Tibial nerve (tissue), 4 donors: ENCODE measurements at regions not wholly inside any gene's neighbourhood (a gene's known extent, or its start where the extent isn't known, plus 50 kb on each side); places are given as distances from the start of the nearest gene placed in this dataset.

Source experiments
- DNase-seq, 2 donors: peaks; one replicate each; pipeline ENCODE4 v3.0.0-alpha.2; 2019; ENCODE audit warnings: low spot score in 2 of 2
- H3K27ac ChIP-seq, 4 donors: fragments of 200-600 bp; sonication (generic) in 3 of 4; one replicate each; pipeline ENCODE4 v1.5.1; 2017 to 2019; ENCODE audit warnings: mild to moderate bottlenecking in 1 of 4
- H3K27me3 ChIP-seq, 2 donors: fragments of 200-600 bp; sonication (generic) in 1 of 2; one replicate each; pipeline versions ENCODE4 v1.5.1 to v1.6.0; 2017 to 2019
- H3K36me3 ChIP-seq, 3 donors: fragments of 200-600 bp; sonication (generic); one replicate each; pipeline ENCODE4 v1.5.1; 2018 to 2019
- H3K4me1 ChIP-seq, 4 donors: fragments of 200-600 bp; sonication (generic) in 3 of 4; one replicate each; pipeline ENCODE4 v1.5.1; 2017 to 2019
- H3K4me3 ChIP-seq, 4 donors: fragments of 200-600 bp; sonication (generic) in 3 of 4; one replicate each; pipeline ENCODE4 v1.5.1; 2017 to 2019; ENCODE audit warnings: mild to moderate bottlenecking in 1 of 4, moderate library complexity in 1 of 4
- H3K9me3 ChIP-seq, 4 donors: fragments of 200-600 bp; sonication (generic) in 3 of 4; one replicate each; pipeline ENCODE4 v1.5.1; 2017 to 2019
- CTCF ChIP-seq, 5 experiments: fragments of 200-600 bp in 3 of 5; fragments of 450-650 bp in 2 of 5; sonication (generic) in 3 of 5; IDR thresholded peaks; one replicate each; pipeline ENCODE4 v1.5.1; 2016 to 2019; ENCODE audit warnings: antibody characterized with exemption in 5 of 5, mild to moderate bottlenecking in 3 of 5, moderate library complexity in 2 of 5
- EP300 ChIP-seq, 2 donors: sonication (generic); formaldehyde crosslinking; IDR thresholded peaks; one replicate each; pipeline ENCODE4 v1.6.1; 2017; ENCODE audit warnings: antibody characterized with exemption in 2 of 2, mild to moderate bottlenecking in 1 of 2
- POLR2A ChIP-seq, 2 donors: fragments of 450-650 bp; IDR thresholded peaks; one replicate each; pipeline ENCODE4 v1.6.1; 2017; ENCODE audit warnings: antibody characterized with exemption in 2 of 2, mild to moderate bottlenecking in 2 of 2, moderate library complexity in 2 of 2
- WGBS, 2 donors: methylation state at CpG; one replicate each; pipeline ENCODE4 v1.1.5; 2018; 5-methylcytosine and 5-hydroxymethylcytosine counted together

GRCh38 chr1:219039017-219039681 is 134.5 kb upstream of the LYPLAL1 start:
- H3K36me3 ChIP-seq, result no peaks in the 10 kb centered on the region
- 88 to 91% methylated on average over 8 of the region's 8 CpGs for WGBS, 2 donors
- no peak overlapping the region for H3K27ac ChIP-seq
- H3K9me3 ChIP-seq, result no peaks in the 10 kb centered on the region
- no peaks in the 10 kb centered on the region for H3K4me1 ChIP-seq
- no peak for DNase-seq
- no peaks in the 10 kb centered on the region for H3K27me3 ChIP-seq
- TF ChIP-seq CTCF (IDR thresholded peaks at IDR 0.05) (no peak), POLR2A (IDR thresholded peaks at IDR 0.05) (no peak), EP300 (IDR thresholded peaks at IDR 0.05) (no peak)
- no peak overlapping the region for H3K4me3 ChIP-seq

GRCh38 chr1:219039682-219040154 is 134.0 kb upstream of the LYPLAL1 start:
- Histone ChIP-seq H3K4me1 (no peaks in the 10 kb centered on the region), H3K36me3 (no peaks in the 10 kb centered on the region), H3K4me3 (no peak overlapping the region), H3K27me3 (no peaks in the 10 kb centered on the region), H3K27ac (no peak overlapping the region), H3K9me3 (no peaks in the 10 kb centered on the region)
- TF ChIP-seq CTCF (IDR thresholded peaks at IDR 0.05), result no peak
- no peak for TF ChIP-seq EP300 (IDR thresholded peaks at IDR 0.05)
- no peak for TF ChIP-seq POLR2A (IDR thresholded peaks at IDR 0.05)
- DNase-seq, result no peak
- 70 to 82% methylated on average over 2 of the region's 2 CpGs for WGBS, 2 donors

DNA sequence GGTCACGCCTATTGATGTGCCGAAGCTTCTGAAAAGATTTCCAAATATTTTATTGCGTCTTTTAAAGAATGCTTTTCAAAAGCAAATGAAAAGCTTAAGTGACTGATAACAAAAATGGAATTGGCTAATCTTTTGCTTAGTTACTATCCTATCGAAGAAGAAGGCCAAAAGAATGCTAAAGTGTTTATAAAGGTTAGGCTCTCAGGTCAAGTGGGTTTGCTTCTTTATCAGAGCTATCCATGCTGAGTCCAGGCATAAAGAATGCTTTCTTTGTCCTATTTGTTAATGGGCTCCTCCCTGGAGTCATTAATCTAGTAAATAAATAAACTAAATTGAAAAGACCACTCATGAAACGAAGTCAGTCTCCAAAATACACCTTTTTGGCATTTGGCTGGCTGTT is 133.4 kb upstream of the LYPLAL1 start:
- Histone ChIP-seq H3K36me3 (no peaks in the 10 kb centered on the region), H3K27ac (no peak overlapping the region), H3K27me3 (no peaks in the 10 kb centered on the region), H3K4me3 (no peak overlapping the region), H3K4me1 (no peaks in the 10 kb centered on the region), H3K9me3 (no peaks in the 10 kb centered on the region)
- WGBS, 2 donors, result 66 to 67% methylated on average over 5 of the region's 5 CpGs
- TF ChIP-seq EP300 (IDR thresholded peaks at IDR 0.05), result no peak
- no peak for TF ChIP-seq POLR2A (IDR thresholded peaks at IDR 0.05)
- TF ChIP-seq CTCF (IDR thresholded peaks at IDR 0.05), result no peak
- DNase-seq, result no peak

DNA sequence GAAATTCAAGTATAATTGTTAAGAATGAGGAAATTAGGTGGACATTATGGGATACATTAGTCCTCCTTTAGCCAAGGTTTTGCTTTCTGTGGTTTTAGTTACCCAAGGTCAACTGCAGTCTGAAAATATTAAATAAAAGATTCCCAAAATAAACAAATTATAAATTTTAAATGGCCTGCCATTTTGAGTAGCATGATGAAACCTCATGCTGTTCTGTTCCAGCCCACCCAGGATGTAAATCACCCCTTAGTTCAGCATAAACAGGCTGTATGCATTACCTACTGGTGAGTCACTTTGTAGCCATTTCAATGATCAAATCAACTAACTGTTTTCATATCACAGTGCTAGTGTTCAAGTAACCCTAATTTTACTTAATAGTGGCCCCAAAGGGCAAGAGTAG is 132.5 kb upstream of the LYPLAL1 start:
- Histone ChIP-seq H3K27ac (no peak overlapping the region), H3K4me1 (no peaks in the 10 kb centered on the region), H3K4me3 (no peak overlapping the region), H3K27me3 (no peaks in the 10 kb centered on the region), H3K9me3 (no peaks in the 10 kb centered on the region), H3K36me3 (no peaks in the 10 kb centered on the region)
- TF ChIP-seq CTCF (IDR thresholded peaks at IDR 0.05) (no peak), EP300 (IDR thresholded peaks at IDR 0.05) (no peak), POLR2A (IDR thresholded peaks at IDR 0.05) (no peak)
- no peak for DNase-seq

DNA sequence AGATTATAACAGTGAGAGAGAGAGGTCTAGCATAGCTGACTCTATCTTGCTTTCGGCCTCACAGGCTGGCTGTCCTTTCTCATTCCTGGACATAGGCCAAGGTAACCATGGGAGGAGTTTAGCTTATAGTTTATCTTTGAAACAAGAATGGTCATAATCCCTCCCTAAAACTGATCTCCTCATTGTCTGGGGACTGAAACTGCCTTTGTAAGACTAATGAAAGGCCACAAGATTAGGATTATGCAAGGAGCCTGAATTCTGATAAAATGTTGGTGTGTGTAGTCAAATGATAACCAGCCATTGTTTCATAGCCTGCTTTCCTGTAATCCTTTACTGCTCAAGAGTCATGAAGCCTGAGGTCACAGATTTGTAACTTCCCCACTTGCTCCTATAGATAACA is 131.9 kb upstream of the LYPLAL1 start:
- DNase-seq, result no peak
- H3K27ac ChIP-seq, result no peak overlapping the region
- no peaks in the 10 kb centered on the region for H3K36me3 ChIP-seq
- H3K4me1 ChIP-seq, result no peaks in the 10 kb centered on the region
- no peaks in the 10 kb centered on the region for H3K27me3 ChIP-seq
- no peaks in the 10 kb centered on the region for H3K9me3 ChIP-seq
- 40 to 58% methylated on average over 1 of the region's 1 CpG for WGBS, 2 donors
- TF ChIP-seq EP300 (IDR thresholded peaks at IDR 0.05) (no peak), POLR2A (IDR thresholded peaks at IDR 0.05) (no peak), CTCF (IDR thresholded peaks at IDR 0.05) (no peak)
- no peak overlapping the region for H3K4me3 ChIP-seq
